ELR (cell line): ENCODE measurements at regions not wholly inside any gene's neighbourhood (a gene's known extent, or its start where the extent isn't known, plus 50 kb on each side); places are given as distances from the start of the nearest gene placed in this dataset.

ENCODE experiments used
- DNase-seq: peaks from one replicate; pipeline ENCODE4 v3.0.0-alpha.2; 2015; ENCODE audit warnings: low read depth

GRCh38 chr3:22113453-22113852, 362.4 kb upstream of the ZNF385D start:
- DNase-seq: no peak

GRCh38 chr3:22115581-22115980, 364.6 kb upstream of the ZNF385D start:
- DNase-seq: peak; percentile 1

- no peak for DNase-seq
Observed at GRCh38 chr3:22117091-22117490, 366.1 kb upstream of the ZNF385D start.

- peak; percentile 38 for DNase-seq
Observed at GRCh38 chr3:22117751-22118346, 366.8 kb upstream of the ZNF385D start.

- DNase-seq: no peak
Observed at GRCh38 chr3:22118542-22118941, 367.5 kb upstream of the ZNF385D start.

GRCh38 chr3:22121068-22121701, 370.2 kb upstream of the ZNF385D start:
- no peak for DNase-seq

GRCh38 chr3:22122567-22122966, 371.6 kb upstream of the ZNF385D start:
- no peak for DNase-seq

- DNase-seq: no peak
Observed at GRCh38 chr3:22129101-22129500, 378.1 kb upstream of the ZNF385D start.

GRCh38 chr3:22141769-22142168, 390.8 kb upstream of the ZNF385D start:
- no peak for DNase-seq

- DNase-seq: no peak
Observed at GRCh38 chr3:22147161-22147560, 396.2 kb upstream of the ZNF385D start.

- DNase-seq: no peak
Observed at GRCh38 chr3:22156868-22157267, 405.9 kb upstream of the ZNF385D start.

- DNase-seq: no peak
Observed at GRCh38 chr3:22157848-22158247, 406.8 kb upstream of the ZNF385D start.

GRCh38 chr3:22159004-22159695, 408.1 kb upstream of the ZNF385D start:
- no peak for DNase-seq

GRCh38 chr3:22161315-22161714, 410.3 kb upstream of the ZNF385D start:
- no peak for DNase-seq

GRCh38 chr3:22170370-22170769, 419.4 kb upstream of the ZNF385D start:
- DNase-seq: no peak

- no peak for DNase-seq
Observed at GRCh38 chr3:22172964-22173363, 422.0 kb upstream of the ZNF385D start.

- peak; percentile 4 for DNase-seq
Observed at GRCh38 chr3:22175947-22176346, 424.9 kb upstream of the ZNF385D start.

GRCh38 chr3:22176911-22177310, 425.9 kb upstream of the ZNF385D start:
- no peak for DNase-seq

GRCh38 chr3:22189616-22190015, 438.6 kb upstream of the ZNF385D start:
- DNase-seq: no peak

GRCh38 chr3:22199095-22199494, 448.1 kb upstream of the ZNF385D start:
- no peak for DNase-seq

- no peak for DNase-seq
Observed at GRCh38 chr3:22208844-22209243, 457.8 kb upstream of the ZNF385D start.

GRCh38 chr3:22209578-22209977, 458.6 kb upstream of the ZNF385D start:
- no peak for DNase-seq

GRCh38 chr3:22210693-22211092, 459.7 kb upstream of the ZNF385D start:
- DNase-seq: no peak

- DNase-seq: no peak
Observed at GRCh38 chr3:22216601-22217000, 465.6 kb upstream of the ZNF385D start.
